ENCODE measurements at regions not wholly inside any gene's neighbourhood (a gene's known extent, or its start where the extent isn't known, plus 50 kb on each side); places are given as distances from the start of the nearest gene placed in this dataset.

DNA sequence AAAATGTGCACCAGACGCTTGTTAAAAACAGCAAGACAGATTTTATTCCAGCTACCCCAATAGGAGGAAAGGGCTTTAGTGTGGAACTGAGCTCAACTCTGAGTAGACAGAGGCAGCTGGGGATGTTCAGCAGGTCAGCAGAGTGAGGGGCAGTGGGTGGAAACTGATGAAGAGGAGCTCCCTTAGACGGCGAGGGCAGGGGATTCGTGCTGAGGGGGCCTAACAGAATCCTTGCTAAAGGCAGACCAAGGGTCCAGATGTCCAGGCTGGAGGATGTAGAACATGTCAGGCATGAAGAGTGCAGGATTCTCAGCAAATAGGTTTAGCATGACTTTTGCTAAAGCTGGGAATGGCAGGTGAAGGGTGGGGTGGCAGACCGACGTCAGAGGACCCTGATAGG lies 71.9 kb upstream of the OLFM1 start:
- TF ChIP-seq CTCF (conservative IDR thresholded peaks at IDR 0.05; ENCODE audit: low read depth, low read length) (no peak), EZH2 (IDR thresholded peaks at IDR 0.05; ENCODE audit: low read length, unreplicated experiment) (no peak), EZH2phosphoT487 (IDR thresholded peaks at IDR 0.05; ENCODE audit: borderline replicate concordance, low read length) (no peak)

Measured in PC-3 (cell line).